ENCODE measurements at regions not wholly inside any gene's neighbourhood (a gene's known extent, or its start where the extent isn't known, plus 50 kb on each side); places are given as distances from the start of the nearest gene placed in this dataset.
A peak's percentile ranks its signal among the peaks of the same experiment; 100 is the strongest.
"Not testable (repeated sequence)": the region's sequence is repeated elsewhere in the genome, so short reads cannot be mapped to it uniquely, and the experiment has no call there.

DNA sequence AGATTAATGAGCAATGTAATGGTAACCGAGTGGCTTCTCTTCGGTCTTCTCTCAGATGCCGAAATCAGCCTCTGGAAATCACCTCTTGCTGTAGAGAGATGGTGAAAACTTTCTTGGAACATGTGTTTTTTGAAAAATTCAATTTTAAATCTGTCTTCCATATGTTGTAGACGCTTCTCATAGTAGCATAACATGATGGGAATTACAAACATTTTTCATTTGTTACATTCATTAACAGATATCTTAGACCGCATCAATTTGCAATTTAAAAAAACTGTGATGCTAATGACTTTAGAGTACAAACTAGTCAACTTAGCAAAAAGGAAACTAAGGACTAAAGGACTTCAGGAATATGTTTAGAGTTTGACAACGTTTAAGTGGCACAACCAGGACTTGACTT lies 275.2 kb downstream of the ASXL3 start:
- no peak for DNase-seq

DNA sequence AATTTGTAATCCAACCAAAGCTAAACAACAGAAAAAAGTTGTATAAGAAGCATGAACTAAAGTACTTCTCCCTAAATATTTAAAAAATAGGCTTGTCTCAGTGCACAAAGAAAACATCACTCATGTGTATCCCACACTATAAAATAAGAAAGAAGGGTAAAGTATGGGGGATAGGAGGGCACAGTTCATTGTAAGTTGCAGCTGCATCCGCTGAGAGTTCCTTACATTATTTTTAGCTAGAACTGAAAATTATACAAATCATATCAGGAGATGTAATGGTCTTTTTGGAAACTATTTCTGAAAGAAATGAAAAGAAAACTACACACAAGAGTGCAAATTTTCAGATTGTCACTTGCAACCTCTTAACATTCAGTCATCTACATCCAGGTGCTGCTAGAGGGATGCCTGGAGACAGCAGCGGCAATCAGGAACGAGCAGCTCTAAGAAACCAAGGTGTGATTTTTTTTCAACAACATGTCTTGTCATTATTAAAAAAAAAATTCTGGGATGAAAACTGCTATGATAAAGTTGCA lies 273.6 kb downstream of the ASXL3 start:
- no peak for DNase-seq

DNA sequence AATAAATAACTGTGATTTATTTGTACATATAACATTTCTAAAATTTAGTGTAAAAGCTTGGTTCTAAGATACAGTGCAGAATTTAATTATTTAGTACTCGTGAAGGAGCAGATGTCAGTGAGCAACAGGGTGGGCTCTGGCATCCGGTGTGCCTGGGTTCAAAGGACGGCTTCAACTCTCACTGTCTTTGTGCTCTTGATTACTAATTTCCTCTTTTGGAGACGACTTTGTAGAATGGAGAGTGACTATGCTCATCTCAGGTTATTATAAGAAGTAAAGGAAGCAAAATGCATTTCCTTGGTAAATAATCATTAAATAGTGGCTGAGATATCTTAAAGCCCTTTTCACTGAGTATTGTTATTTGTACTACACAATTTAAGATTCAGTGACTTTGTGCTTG lies 271.7 kb downstream of the ASXL3 start:
- no peak for DNase-seq

DNA sequence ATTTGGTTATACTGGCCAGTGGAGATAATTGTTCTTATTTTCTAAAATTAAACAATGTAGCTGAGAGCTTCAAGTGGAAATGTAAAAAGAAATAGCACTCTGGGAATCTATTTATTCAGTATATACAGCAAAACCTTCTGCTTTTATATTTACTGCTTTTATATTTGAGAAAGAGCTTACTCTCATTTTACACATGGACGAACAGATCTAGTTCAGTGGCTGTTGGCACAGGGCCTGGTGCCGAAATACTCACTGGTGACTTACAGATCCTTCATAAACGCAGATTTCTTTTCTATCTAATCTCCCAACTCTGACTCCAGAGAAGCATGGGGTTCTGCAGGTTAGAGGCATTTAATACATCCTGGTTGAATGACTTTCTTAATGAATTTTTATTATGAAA lies 266.2 kb downstream of the ASXL3 start:
- DNase-seq, result no peak

DNA sequence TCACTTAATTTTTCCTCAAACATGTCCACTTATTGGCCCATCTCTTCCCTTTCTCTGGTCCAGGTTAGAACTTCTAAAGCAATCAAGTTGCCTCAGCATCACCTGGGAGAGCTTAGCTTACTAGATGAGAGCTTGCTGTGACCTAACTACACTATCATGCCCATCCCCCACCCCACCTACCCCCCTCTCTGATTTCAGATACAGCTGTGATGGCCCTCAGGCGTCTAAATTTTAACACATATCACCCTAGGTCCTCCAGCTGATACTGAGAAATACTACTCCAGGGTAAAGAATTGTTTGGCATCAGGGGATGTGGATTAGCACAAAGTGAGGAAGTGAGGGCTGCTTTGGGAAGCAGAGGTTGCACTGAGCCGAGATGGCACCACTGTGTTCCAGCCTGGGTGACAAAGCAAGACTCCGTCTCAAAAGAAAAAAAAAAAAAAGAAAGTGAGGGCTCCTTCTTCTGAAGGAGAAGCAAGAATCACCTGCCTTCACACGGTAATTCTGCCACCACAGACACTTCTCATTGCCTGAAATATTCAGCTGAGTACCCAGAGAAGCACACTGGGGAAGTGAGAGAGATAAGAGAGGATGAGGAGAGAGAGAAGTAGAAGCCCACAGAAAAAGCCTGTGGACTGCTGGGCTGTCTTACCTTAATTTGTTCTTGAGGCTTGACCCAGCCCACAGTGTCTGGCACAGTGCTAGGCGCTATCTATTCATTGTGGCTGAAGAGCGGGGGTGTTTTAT lies 263.4 kb downstream of the ASXL3 start:
- no peak for DNase-seq

DNA sequence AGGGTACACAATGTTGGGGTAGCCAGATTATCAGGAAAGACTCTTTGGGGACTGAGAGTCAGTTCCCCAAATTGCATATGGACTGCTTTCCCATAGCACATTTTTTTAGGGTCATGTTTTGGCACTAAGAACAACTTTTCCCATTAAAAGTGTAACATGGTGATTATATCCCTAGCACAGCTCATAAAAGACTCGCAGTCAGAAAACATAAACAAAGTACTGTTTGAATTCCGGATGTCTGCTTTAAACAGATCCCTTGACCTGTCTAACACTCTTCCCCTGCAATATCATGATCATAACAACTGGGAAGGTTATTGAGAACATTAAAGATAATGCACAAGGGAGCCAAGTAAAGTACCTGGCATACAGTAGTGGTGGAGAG lies 262.2 kb downstream of the ASXL3 start:
- no peak for DNase-seq

DNA sequence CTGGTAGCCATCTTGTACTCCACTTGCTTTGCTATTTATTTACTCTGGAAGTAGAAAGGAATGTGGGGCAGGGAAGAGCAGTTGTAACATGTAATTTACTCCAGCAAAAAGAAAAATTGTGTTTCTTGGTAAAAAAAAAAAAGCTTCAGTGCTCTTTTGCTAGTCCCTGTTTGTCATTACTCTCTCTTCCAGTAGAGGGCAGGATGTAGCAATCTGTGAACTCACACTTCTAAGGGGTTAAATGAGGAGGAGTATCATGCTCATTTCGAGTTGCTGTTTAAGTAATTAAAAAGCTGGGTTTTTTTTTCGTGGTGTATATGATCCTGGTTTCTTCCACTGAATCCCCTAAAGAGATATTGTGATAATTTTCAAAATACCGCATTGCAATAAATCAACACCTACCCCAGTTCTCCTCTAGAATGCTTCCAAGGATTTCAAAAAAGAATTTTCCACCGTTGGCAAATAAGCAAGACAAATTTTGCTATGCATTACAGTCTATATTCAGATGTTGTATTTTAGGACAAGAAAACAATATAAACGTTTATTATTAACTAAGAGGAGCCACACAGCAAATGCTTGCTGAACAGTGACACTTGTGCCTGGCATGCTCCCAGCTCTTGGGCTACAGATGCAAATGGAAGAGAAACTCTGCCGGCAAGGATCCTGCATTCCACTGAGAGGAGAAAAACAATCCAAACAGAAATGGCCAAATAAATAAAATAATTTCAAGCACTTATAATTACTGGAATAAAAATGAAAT lies 261.6 kb downstream of the ASXL3 start:
- DNase-seq, result peak; percentile 64

DNA sequence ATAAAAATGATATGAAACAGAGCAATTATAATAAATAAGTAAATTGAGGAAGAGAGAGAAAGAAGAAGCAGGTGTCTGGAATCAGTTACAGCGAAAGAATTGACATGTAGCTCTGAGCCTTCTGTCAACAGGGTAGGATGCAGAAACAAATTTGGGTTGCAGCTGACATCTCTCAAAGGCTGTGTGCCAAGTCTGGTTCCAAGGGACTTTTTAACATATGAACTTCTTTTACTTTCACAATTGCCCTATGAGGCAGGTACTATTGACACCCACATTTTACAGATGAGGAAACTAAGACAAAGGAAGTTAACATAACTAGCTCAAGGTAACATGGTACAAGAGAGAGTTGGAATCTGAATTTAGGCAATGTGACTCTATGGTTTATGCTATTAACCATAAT lies 260.0 kb downstream of the ASXL3 start:
- no peak for DNase-seq

DNA sequence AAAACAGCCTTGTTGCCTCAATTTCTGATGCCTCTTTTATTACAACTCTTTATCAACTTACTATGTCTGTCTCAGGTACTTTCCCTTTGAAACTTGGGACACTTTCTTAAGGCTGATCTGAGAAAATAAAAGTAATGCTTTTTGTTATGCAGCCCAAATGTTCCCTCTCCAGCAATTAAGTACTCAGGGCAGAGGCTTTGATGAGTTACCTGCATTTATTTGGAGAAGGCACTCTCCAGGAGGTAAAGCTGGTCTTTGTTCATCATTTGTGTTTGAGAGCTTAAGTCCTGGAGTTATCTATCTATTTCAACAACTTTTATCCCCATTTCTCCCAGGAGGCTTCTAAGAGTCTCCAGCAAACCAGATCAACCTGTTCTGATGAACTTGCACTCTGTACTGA lies 259.2 kb downstream of the ASXL3 start:
- DNase-seq, result no peak

DNA sequence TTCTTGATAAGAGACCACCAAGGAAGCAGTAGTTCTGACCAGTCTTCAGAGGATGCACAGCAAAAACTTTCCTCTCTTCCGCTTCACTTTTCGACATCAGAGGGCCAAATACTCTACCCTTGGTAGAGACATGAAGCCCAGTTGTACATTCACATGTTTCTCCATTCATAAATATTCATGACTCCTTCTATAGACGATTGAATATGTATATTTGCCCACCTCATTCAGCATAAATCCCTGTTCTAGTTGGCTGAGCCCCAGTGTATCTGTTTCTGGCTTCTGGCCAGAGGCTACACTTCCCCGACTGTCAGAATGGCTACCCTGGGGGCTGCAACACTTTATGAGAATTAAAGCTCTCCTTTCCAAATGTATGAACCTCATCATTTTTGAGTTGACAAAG lies 258.5 kb downstream of the ASXL3 start:
- no peak for DNase-seq

DNA sequence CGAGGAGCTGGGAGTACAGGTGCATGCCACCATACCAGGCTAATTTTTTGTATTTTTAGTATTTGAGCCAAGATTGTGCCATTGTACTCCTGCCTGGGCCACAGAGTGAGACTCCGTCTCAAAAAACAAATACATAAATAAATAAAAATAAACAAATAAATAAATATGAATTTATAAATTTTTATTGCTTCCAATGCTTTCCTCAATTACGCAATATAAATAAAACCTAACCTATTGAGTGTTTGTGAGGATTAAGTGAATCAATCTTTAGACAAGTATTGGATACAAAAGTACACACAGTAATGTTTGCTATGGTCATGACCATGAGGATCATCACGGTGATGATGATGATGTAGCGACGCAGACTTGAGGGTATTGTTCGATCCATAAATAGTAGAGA lies 257.4 kb downstream of the ASXL3 start:
- no peak for DNase-seq

DNA sequence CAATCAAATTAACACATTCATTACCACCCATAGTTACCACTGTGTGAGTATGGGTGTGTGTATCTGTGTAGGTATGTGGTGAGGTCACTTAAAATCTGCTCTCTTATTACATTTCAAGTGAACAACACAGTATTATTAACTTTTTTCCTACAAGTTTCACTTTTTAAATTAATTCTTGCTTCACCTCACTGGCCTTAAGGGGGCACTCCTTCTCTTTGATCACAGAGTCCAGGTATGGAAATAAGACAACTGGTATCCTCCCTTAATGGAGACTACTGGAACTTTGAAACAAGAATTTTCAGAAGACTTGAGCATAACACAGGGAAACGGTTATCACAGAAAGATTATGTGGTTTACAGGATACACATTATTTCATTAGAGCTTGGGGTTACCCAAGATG lies 255.8 kb downstream of the ASXL3 start:
- DNase-seq, result no peak

DNA sequence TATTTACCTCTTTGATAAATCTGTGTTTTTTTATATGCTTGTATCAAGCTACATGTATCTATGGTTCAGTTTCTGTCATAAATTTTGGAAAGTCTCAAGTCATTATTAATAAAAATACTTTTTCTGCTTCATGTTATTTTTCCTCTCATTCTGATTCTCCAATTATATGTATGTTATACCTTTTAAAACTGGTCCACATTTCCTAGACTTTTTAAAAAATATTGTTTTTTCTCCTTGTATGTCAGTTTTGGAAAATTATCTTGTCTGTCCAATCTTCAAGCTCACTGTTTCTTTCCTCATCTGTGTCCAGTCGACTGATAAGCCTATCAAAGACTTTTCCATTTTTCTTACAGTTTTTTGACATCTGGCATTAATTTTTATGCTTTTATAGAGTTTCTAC lies 253.4 kb downstream of the ASXL3 start:
- DNase-seq, result no peak

DNA sequence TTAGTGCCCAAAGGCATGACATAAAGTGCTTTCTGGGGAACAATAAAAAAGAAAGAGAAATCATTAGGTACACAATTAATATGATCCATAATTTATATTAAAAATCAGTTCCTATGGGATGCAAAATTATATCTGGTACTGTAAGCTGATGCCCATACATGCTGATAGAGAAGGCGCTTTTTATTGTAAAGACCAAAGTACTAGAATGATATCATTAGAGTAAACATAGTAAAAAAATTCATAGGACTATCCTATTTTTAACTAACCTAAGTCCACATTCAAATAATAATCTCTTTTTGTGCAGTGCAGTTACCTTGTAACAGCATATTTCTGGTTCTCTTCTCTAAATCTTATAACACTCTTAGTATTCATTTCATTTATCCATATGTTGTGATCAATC lies 252.2 kb downstream of the ASXL3 start:
- DNase-seq, result no peak

DNA sequence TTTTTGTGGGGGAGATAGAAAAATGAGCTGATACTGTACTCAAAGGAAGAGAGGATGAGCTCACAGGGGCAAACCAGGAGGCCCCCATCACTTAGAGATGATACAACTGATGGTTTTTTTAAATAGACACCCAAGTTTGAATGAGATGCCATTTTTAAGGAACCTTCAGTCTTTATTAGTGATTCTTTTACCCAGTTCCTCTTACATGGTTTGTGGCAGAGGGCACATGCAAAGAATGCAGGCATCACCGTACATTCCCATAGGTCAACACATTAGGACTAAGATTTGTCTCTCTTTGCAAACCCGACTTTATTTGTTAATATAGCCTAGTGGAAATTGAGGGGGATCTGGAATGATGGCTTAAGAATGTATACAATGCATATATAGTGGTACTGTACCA lies 250.9 kb downstream of the ASXL3 start:
- no peak for DNase-seq

DNA sequence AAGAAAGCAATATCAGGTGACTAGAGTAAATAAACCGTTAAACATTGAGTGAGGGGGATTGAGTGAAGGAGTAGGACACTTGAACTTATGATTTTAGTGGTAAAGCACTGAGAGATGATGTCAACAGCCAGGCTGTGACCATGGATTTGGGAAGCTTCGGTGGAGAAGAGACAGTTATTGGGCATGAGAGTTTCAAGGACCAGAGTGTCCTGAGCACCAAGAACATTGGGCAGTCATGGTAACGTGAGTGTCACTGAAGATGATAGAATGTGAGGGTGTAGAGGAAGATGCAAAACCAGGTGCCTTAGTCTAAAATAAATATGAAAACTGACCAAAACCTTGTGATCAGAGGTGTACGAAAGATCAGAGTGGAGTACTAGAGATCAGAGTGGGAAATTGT lies 248.1 kb downstream of the ASXL3 start:
- no peak for DNase-seq

DNA sequence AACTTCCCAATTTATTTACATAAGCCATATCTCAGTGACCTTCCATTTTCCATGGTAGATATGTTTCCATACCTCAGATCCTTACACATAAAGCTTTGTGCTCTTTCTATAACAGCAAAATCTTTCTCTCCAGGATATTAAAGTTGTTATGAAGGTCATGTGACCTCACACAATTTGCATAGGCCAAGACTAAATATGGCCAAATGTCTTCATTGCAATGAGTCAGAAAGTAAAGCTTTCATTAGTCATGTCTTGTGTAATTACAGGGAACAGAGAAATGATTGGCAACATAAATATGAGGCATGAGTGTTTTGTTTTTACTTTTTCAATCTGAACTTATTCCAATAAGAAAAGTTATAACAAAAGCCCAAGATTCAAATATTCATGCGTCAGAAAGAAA lies 243.5 kb downstream of the ASXL3 start:
- peak; percentile 83 for DNase-seq

DNA sequence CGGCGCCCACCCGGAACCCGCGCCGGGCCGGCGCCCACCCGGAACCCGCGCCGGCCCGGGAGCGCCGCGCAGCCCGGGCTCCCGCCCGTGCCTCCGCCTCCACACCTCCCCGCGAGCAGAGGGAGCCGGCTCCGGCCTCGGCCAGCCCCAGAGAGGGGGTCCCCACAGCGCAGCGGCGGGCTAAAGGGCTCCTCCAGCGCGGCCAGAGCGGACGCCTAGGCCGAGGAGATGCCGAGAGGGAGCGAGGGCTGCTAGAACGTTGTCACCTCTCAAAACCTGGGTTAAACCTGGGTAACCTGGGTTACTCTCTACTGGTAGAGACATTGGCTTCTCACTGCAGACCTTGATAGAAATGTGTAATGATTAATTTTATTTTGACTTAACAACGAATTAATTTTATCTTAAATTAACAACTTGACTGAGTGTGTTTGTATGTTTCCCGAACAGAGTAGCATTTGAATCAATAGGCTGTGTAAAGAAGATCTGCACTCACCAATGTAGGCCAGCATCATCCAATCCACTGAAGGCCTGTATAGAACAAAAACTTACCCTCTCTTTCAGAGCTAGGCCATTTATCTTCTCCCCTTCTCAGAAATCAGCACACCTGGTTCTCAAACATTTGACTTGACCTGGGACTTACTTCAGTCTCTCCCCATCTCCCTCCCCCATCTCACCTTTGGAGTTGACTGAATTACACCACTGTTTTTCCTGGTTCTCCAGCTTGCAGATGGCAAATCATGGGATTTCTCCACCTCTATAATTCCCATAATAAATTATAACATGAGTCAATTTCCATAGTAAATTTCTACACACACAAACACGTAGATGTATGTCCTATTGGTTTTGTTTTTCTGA lies 242.7 kb downstream of the ASXL3 start:
- no peak for DNase-seq

DNA sequence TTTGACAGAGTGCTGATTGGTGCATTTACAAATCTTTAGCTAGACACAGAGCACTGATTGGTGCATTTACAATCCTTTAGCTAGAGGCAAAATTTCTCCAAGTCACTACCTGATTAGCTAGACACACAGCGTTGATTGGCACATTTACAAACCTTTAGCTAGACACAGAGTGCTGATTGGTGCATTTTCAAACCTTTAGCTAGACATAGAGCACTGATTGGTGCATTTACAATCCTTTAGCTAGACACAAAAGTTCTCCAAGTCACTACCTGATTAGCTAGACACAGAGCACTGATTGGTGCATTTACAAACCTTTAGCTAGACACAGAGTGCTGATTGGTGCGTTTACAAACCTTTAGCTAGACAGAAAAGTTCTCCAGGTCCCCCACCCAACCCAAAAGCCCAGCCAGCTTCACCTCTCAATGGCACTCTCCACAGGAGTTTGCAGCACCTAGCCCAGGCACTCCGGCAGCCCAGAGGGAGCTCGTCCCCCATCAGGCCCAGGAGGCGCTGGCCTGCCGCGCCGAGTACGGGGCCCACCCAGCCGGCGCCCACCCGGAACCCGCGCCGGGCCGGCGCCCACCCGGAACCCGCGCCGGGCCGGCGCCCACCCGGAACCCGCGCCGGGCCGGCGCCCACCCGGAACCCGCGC lies 241.8 kb downstream of the ASXL3 start:
- DNase-seq, result not testable (repeated sequence)

DNA sequence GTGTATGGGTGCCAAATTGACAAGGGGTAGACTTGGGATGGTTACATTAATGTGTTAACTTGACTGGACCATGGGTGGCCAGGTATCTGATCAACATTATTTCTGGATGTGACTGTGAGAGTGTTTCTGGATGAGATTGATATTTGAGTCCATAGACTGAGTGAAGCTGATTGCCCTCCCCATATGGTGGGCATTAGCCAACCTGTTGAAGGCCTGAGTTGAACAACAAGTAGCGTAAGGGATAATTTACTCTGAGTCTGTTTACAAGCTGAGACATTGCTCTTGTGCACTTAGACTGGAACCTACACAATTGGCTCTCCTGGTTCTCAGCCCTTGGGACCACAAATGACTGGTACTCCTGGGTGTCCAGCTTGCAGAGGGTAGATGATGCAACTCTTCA lies 240.1 kb downstream of the ASXL3 start:
- DNase-seq, result no peak

DNA sequence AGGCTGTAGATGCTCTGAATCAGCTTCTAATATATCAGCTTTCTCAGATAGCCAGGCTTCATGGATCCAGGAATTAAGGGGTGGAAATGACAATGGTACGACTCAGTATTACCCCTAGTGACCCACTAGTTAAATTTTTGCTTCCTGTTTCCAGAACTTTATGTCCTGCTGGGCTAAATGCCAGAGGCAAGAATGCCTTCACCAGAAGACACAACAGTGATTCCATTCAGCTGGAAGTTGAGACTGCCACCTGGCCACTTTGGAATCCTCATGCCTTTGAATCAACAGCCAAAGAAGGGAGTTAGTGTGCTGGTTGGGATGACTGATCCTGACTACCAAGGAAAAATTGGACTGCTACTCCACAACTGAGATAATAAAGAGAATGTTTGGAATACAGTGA lies 239.1 kb downstream of the ASXL3 start:
- DNase-seq, result peak; percentile 94

DNA sequence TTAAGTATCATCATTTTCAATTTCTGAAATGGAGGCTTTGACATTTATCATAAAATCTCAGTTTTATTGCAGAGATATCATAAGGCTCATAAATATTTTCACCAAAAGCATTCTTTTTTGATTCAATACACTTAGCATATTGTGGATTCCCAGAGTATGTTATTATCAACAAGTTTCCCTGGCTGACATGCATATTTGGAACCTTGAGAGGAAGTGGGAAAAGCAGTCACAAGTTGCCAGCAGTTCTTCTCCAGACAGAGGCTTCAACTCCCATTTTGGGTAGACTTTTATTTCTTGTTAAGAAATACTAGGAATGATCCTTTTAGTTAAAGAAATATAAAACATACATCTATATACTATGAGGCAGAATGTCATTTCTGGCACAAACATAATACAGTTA lies 236.5 kb downstream of the ASXL3 start:
- no peak for DNase-seq

DNA sequence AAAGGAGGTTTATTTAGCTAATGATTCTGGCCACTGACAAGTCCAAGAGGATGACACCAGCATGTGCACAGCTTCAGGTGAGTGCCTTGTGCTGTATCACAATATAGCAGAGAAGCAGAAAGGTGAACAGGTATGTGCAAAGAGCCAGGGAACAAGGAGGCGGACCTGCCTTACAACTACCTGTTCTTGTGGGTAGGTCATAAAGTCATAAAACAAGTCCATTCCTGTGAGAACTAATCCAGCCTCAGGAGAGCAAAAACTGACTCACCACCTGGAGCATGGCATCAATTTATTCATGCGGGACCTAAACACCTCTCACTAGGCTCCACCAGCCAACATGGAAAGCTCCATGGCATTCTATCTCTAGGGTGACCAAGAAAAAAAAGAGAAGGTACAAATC lies 234.2 kb downstream of the ASXL3 start:
- DNase-seq, result no peak

Data from fibroblast of skin of right quadriceps (primary cell).